GM10266 (cell line): ENCODE measurements at regions not wholly inside any gene's neighbourhood (a gene's known extent, or its start where the extent isn't known, plus 50 kb on each side); places are given as distances from the start of the nearest gene placed in this dataset.

Experiments
- DNase-seq: peaks from one replicate; pipeline ENCODE4 v3.0.0; 2012; ENCODE audit errors: extremely low spot score
- TF ChIP-seq, protein P1 (sequence below): IDR thresholded peaks from 2 replicates; pipeline ENCODE4 v1.5.1; 2012; ENCODE audit warnings: mild to moderate bottlenecking, low read depth; ENCODE audit not compliant: control insufficient read depth, insufficient read depth; ENCODE audit errors: missing control alignments

GRCh38 chr4:102430461-102430910 lies 70.7 kb upstream of the NFKB1 start:
- DNase-seq = no peak
- TF ChIP-seq, protein P1, sequence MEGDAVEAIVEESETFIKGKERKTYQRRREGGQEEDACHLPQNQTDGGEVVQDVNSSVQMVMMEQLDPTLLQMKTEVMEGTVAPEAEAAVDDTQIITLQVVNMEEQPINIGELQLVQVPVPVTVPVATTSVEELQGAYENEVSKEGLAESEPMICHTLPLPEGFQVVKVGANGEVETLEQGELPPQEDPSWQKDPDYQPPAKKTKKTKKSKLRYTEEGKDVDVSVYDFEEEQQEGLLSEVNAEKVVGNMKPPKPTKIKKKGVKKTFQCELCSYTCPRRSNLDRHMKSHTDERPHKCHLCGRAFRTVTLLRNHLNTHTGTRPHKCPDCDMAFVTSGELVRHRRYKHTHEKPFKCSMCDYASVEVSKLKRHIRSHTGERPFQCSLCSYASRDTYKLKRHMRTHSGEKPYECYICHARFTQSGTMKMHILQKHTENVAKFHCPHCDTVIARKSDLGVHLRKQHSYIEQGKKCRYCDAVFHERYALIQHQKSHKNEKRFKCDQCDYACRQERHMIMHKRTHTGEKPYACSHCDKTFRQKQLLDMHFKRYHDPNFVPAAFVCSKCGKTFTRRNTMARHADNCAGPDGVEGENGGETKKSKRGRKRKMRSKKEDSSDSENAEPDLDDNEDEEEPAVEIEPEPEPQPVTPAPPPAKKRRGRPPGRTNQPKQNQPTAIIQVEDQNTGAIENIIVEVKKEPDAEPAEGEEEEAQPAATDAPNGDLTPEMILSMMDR = no peak

- TF ChIP-seq, protein P1 = no peak
- no peak for DNase-seq
Measured at GRCh38 chr4:102431608-102431961, 69.6 kb upstream of the NFKB1 start.

- TF ChIP-seq, protein P1 = no peak
- DNase-seq = no peak
Measured at GRCh38 chr4:102437111-102437510, 64.0 kb upstream of the NFKB1 start.

- TF ChIP-seq, protein P1 = no peak
- no peak for DNase-seq
Measured at GRCh38 chr4:102438396-102439235, 62.5 kb upstream of the NFKB1 start.

DNA sequence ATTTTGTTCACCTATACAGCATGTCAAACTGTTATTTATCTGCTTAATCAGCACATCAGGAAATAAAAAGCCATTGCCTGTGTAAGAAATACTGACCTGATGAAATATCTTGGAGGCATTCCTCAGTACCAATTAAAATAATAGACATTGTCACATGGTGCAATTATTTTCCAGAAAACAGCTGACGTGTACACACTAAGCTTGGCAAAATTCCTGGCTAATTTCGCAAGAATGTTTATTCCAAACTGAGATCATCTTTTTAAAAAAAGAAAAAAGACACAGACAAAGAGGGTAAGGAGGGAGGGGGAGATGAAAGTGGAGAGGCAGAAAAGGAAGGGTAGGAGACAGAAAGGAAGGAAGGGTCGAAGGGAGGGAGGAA lies 61.9 kb upstream of the NFKB1 start:
- DNase-seq = no peak

DNA sequence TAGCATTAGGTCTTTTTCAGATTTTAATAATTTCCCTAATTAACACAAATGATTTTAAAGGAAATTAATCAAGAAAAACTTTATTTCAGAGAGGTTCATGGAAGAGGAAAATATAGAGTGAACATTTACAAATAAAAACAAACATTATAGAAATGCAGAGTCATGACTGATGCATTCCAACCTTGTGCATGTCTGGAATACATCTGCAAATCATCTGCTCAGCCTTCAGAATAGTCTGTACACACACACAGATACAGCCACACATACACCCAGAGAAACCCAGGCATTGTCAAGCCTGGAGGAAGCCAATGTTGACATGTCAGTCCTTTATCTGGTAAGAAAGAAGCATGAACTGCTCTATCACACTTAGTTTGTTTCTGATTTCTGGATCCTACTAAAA lies 61.3 kb upstream of the NFKB1 start:
- no peak for DNase-seq
- TF ChIP-seq, protein P1 = no peak

More for the DNA sequence above, 61.9 kb upstream of the NFKB1 start:
- TF ChIP-seq, protein P1 = no peak

DNA sequence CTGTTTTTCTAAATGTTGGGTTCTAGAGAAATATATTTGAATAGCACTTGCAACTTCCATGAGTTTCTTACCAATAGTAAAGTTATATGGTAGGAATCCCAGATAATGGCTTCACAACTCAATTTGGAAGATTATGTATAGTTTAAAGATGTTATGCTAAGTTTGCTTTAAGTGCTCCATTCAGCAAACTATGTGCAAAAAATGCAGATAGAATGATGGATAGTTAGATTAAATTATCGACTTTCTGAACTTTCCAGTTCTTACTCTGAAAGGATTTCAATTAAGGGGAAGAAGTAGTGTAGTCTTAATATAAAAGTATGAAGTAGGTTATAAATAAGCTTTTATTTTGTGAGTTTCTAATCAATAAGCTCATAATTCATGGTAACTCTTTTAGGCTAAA lies 60.7 kb upstream of the NFKB1 start:
- TF ChIP-seq, protein P1 = no peak
- DNase-seq = no peak
